Hepatocyte (in vitro differentiated cells): ENCODE measurements at regions not wholly inside any gene's neighbourhood (a gene's known extent, or its start where the extent isn't known, plus 50 kb on each side); places are given as distances from the start of the nearest gene placed in this dataset.

Experiments used
- DNase-seq: peaks from one replicate; pipeline ENCODE4 v3.0.0-alpha.2; 2016; ENCODE audit warnings: low spot score
- H2AFZ ChIP-seq: fragments of 200-600 bp; sonication (generic); 2 replicates; pipeline ENCODE4 v1.6.0; 2016; ENCODE audit warnings: antibody characterized with exemption, mild to moderate bottlenecking
- H3K27ac ChIP-seq: fragments of 200-600 bp; sonication (generic); 2 replicates; pipeline ENCODE4 v1.5.1; 2016; ENCODE audit warnings: mild to moderate bottlenecking
- H3K27me3 ChIP-seq: fragments of 200-600 bp; sonication (generic); 2 replicates; pipeline ENCODE4 v1.6.1; 2016
- H3K36me3 ChIP-seq: fragments of 200-600 bp; sonication (generic); replicated peaks from 2 replicates; pipeline ENCODE4 v1.5.1; 2016; ENCODE audit warnings: low read depth; ENCODE audit not compliant: insufficient read depth
- H3K4me1 ChIP-seq: fragments of 200-600 bp; sonication (generic); 2 replicates; pipeline ENCODE4 v1.5.1; 2016; ENCODE audit warnings: mild to moderate bottlenecking, moderate library complexity; ENCODE audit not compliant: insufficient read depth
- H3K4me2 ChIP-seq: fragments of 200-600 bp; sonication (generic); 2 replicates; pipeline ENCODE4 v1.6.0; 2016
- H3K4me3 ChIP-seq: fragments of 200-600 bp; sonication (generic); 2 replicates; pipeline ENCODE4 v1.5.1; 2016; ENCODE audit warnings: mild to moderate bottlenecking
- H3K79me2 ChIP-seq: fragments of 200-600 bp; sonication (generic); 2 replicates; pipeline ENCODE4 v1.6.0; 2017; ENCODE audit warnings: mild to moderate bottlenecking
- H3K9me2 ChIP-seq: fragments of 200-600 bp; sonication (generic); replicated peaks from 2 replicates; pipeline ENCODE4 v1.6.0; 2017; ENCODE audit warnings: mild to moderate bottlenecking; ENCODE audit not compliant: insufficient read depth
- H3K9me3 ChIP-seq: fragments of 200-600 bp; sonication (generic); 2 replicates; pipeline ENCODE4 v1.5.1; 2016; ENCODE audit warnings: low read depth, mild to moderate bottlenecking
- H4K20me1 ChIP-seq: fragments of 200-600 bp; sonication (generic); 2 replicates; pipeline ENCODE4 v1.6.0; 2016; ENCODE audit warnings: mild to moderate bottlenecking; ENCODE audit not compliant: insufficient read depth, poor library complexity, severe bottlenecking
- CTCF ChIP-seq: fragments of 200-600 bp; sonication (generic); IDR thresholded peaks from 2 replicates; pipeline ENCODE4 v1.5.1; 2016; ENCODE audit warnings: antibody characterized with exemption, mild to moderate bottlenecking; ENCODE audit not compliant: poor library complexity
- EZH2 ChIP-seq: fragments of 200-600 bp; sonication (generic); IDR thresholded peaks from 2 replicates; pipeline ENCODE4 v1.6.1; 2016; ENCODE audit warnings: antibody characterized with exemption, mild to moderate bottlenecking, borderline replicate concordance
- EZH2phosphoT487 ChIP-seq: fragments of 200-600 bp; sonication (generic); IDR thresholded peaks from one replicate; pipeline ENCODE4 v1.6.1; 2018; ENCODE audit warnings: antibody characterized with exemption, mild to moderate bottlenecking, low read depth, moderate library complexity; ENCODE audit not compliant: unreplicated experiment, severe bottlenecking
- WGBS: methylation state at CpG from one replicate; pipeline ENCODE4 v1.1.6; 2016; ENCODE audit warnings: low lambda C conversion rate; ENCODE audit errors: missing lambda C conversion rate; 5-methylcytosine and 5-hydroxymethylcytosine counted together

- no peaks in the 10 kb centered on the region for H3K79me2 ChIP-seq
- no peaks in the 10 kb centered on the region for H3K4me1 ChIP-seq
- no peaks in the 10 kb centered on the region for H3K9me2 ChIP-seq
- TF ChIP-seq EZH2phosphoT487 = no peak
- TF ChIP-seq EZH2 = no peak
- TF ChIP-seq CTCF = no peak
- H3K27ac ChIP-seq = no peak overlapping the region
- no peaks in the 10 kb centered on the region for H3K27me3 ChIP-seq
- no peaks in the 10 kb centered on the region for H4K20me1 ChIP-seq
- no peaks in the 10 kb centered on the region for H3K36me3 ChIP-seq
- H3K4me3 ChIP-seq = no peak overlapping the region
- H2AFZ ChIP-seq = no peak overlapping the region
- WGBS = 91% methylated on average over 8 of the region's 8 CpGs
- no peaks in the 10 kb centered on the region for H3K9me3 ChIP-seq
- no peak for DNase-seq
- no peak overlapping the region for H3K4me2 ChIP-seq
Observed at GRCh38 chr7:119351320-119351719, 921.7 kb upstream of the KCND2 start.

GRCh38 chr7:119374436-119374835, 898.5 kb upstream of the KCND2 start:
- no peaks in the 10 kb centered on the region for H3K9me3 ChIP-seq

GRCh38 chr7:119377861-119378260, 895.1 kb upstream of the KCND2 start:
- Histone ChIP-seq H2AFZ (no peak overlapping the region), H3K4me1 (no peaks in the 10 kb centered on the region), H3K27ac (no peak overlapping the region), H4K20me1 (no peaks in the 10 kb centered on the region), H3K9me3 (no peaks in the 10 kb centered on the region), H3K9me2 (no peaks in the 10 kb centered on the region), H3K4me2 (no peak overlapping the region), H3K27me3 (no peaks in the 10 kb centered on the region), H3K4me3 (no peak overlapping the region), H3K36me3 (no peaks in the 10 kb centered on the region), H3K79me2 (no peaks in the 10 kb centered on the region)
- no peak for TF ChIP-seq EZH2
- TF ChIP-seq CTCF = no peak
- TF ChIP-seq EZH2phosphoT487 = no peak
- DNase-seq = no peak
- WGBS = 78% methylated on average over 1 of the region's 1 CpG

More at GRCh38 chr7:119374436-119374835, 898.5 kb upstream of the KCND2 start:
- H3K27me3 ChIP-seq = no peaks in the 10 kb centered on the region
- no peak for DNase-seq
- no peaks in the 10 kb centered on the region for H3K9me2 ChIP-seq
- H3K79me2 ChIP-seq = no peaks in the 10 kb centered on the region
- TF ChIP-seq CTCF = no peak
- no peak for TF ChIP-seq EZH2
- no peak for TF ChIP-seq EZH2phosphoT487
- no peaks in the 10 kb centered on the region for H3K4me1 ChIP-seq
- H2AFZ ChIP-seq = no peak overlapping the region
- H3K36me3 ChIP-seq = no peaks in the 10 kb centered on the region
- 69% methylated on average over 2 of the region's 2 CpGs for WGBS
- H3K4me2 ChIP-seq = no peak overlapping the region
- H4K20me1 ChIP-seq = no peaks in the 10 kb centered on the region
- no peak overlapping the region for H3K4me3 ChIP-seq
- H3K27ac ChIP-seq = no peak overlapping the region

- no peak overlapping the region for H3K4me3 ChIP-seq
- H3K79me2 ChIP-seq = no peaks in the 10 kb centered on the region
- no peak overlapping the region for H3K4me2 ChIP-seq
- no peaks in the 10 kb centered on the region for H4K20me1 ChIP-seq
- DNase-seq = no peak
- TF ChIP-seq EZH2phosphoT487 (no peak), CTCF (no peak), EZH2 (no peak)
- H3K9me3 ChIP-seq = no peaks in the 10 kb centered on the region
- H3K27me3 ChIP-seq = no peaks in the 10 kb centered on the region
- H3K4me1 ChIP-seq = no peaks in the 10 kb centered on the region
- H2AFZ ChIP-seq = no peak overlapping the region
- no peak overlapping the region for H3K27ac ChIP-seq
- no peaks in the 10 kb centered on the region for H3K36me3 ChIP-seq
- no peaks in the 10 kb centered on the region for H3K9me2 ChIP-seq
Observed at GRCh38 chr7:119382726-119383125, 890.2 kb upstream of the KCND2 start.
